ENCODE measurements at regions not wholly inside any gene's neighbourhood (a gene's known extent, or its start where the extent isn't known, plus 50 kb on each side); places are given as distances from the start of the nearest gene placed in this dataset.

- no peak for DNase-seq
These were observed 507.6 kb downstream of the MIAT start for GRCh38 chr22:27164781-27165503.

- DNase-seq = no peak
These were observed 511.3 kb downstream of the MIAT start for GRCh38 chr22:27168681-27169080.

- peak; percentile 46 to 86 (median 55) for DNase-seq
These were observed 513.1 kb downstream of the MIAT start for GRCh38 chr22:27170491-27170890.

- no peak for DNase-seq
These were observed 513.8 kb downstream of the MIAT start for GRCh38 chr22:27171212-27171611.

GRCh38 chr22:27173530-27173929 lies 516.1 kb downstream of the MIAT start:
- DNase-seq = no peak

- no peak for DNase-seq
These were observed 517.8 kb downstream of the MIAT start for GRCh38 chr22:27175021-27175838.

- no peak for DNase-seq
These were observed 518.6 kb downstream of the MIAT start for GRCh38 chr22:27175974-27176373.

GRCh38 chr22:27179161-27179560 lies 521.8 kb downstream of the MIAT start:
- no peak for DNase-seq

- no peak for DNase-seq
These were observed 524.1 kb downstream of the MIAT start for GRCh38 chr22:27181537-27181936.

GRCh38 chr22:27183474-27183873 lies 526.1 kb downstream of the MIAT start:
- no peak for DNase-seq

- no peak for DNase-seq
These were observed 527.8 kb downstream of the MIAT start for GRCh38 chr22:27185099-27185709.

GRCh38 chr22:27185760-27186302 lies 528.4 kb downstream of the MIAT start:
- DNase-seq = no peak

- DNase-seq = no peak
These were observed 529.3 kb downstream of the MIAT start for GRCh38 chr22:27186643-27187042.

GRCh38 chr22:27192135-27192829 lies 534.9 kb downstream of the MIAT start:
- peak in 1 of 3 donors; percentile 50 for DNase-seq

- DNase-seq = no peak
These were observed 535.8 kb downstream of the MIAT start for GRCh38 chr22:27193215-27193614.

- DNase-seq = no peak
These were observed 536.2 kb downstream of the MIAT start for GRCh38 chr22:27193636-27194035.

- DNase-seq = no peak
These were observed 536.8 kb downstream of the MIAT start for GRCh38 chr22:27194096-27194748.

- peak; percentile 52 to 90 (median 76) for DNase-seq
These were observed 537.7 kb downstream of the MIAT start for GRCh38 chr22:27195094-27195493.

- no peak for DNase-seq
These were observed 538.1 kb downstream of the MIAT start for GRCh38 chr22:27195494-27195893.

- peak; percentile 45 to 91 (median 79) for DNase-seq
These were observed 539.2 kb downstream of the MIAT start for GRCh38 chr22:27196606-27197005.

- peak in 1 of 3 donors; percentile 34 for DNase-seq
These were observed 539.7 kb downstream of the MIAT start for GRCh38 chr22:27197052-27197451.

Data from muscle of back (tissue), 3 donors.